GM10266 (cell line): ENCODE measurements at regions not wholly inside any gene's neighbourhood (a gene's known extent, or its start where the extent isn't known, plus 50 kb on each side); places are given as distances from the start of the nearest gene placed in this dataset.

Experiments used
- DNase-seq: peaks from one replicate; pipeline ENCODE4 v3.0.0; 2012; ENCODE audit errors: extremely low spot score
- TF ChIP-seq, protein P1 (sequence below): IDR thresholded peaks from 2 replicates; pipeline ENCODE4 v1.5.1; 2012; ENCODE audit warnings: mild to moderate bottlenecking, low read depth; ENCODE audit not compliant: control insufficient read depth, insufficient read depth; ENCODE audit errors: missing control alignments

DNA sequence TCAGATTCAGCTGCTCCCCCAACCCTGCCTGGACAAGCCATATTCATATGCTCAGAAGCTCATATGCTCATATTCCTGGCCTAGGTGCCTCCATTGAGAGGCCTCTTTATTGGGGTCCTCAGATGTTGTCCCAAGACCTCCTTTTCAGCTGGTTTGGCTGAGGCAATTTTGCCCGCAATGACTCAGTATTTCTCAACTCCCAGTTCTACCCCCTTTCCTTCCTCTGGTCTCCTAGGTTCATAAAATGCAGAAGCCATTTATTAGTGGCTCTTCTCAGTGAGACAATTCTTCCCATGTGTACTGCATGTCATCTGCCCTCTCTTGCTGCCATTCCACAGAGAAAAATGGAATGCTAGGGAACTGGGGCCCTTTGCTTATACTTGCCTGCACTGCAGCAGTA is 110.7 kb downstream of the INHBA start:
- no peak for DNase-seq
- TF ChIP-seq, protein P1, sequence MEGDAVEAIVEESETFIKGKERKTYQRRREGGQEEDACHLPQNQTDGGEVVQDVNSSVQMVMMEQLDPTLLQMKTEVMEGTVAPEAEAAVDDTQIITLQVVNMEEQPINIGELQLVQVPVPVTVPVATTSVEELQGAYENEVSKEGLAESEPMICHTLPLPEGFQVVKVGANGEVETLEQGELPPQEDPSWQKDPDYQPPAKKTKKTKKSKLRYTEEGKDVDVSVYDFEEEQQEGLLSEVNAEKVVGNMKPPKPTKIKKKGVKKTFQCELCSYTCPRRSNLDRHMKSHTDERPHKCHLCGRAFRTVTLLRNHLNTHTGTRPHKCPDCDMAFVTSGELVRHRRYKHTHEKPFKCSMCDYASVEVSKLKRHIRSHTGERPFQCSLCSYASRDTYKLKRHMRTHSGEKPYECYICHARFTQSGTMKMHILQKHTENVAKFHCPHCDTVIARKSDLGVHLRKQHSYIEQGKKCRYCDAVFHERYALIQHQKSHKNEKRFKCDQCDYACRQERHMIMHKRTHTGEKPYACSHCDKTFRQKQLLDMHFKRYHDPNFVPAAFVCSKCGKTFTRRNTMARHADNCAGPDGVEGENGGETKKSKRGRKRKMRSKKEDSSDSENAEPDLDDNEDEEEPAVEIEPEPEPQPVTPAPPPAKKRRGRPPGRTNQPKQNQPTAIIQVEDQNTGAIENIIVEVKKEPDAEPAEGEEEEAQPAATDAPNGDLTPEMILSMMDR: no peak

- TF ChIP-seq, protein P1: no peak
- no peak for DNase-seq
Measured at GRCh38 chr7:41590986-41591385, 111.9 kb downstream of the INHBA start.

GRCh38 chr7:41588341-41588740 is 114.5 kb downstream of the INHBA start:
- DNase-seq: no peak
- TF ChIP-seq, protein P1: no peak

DNA sequence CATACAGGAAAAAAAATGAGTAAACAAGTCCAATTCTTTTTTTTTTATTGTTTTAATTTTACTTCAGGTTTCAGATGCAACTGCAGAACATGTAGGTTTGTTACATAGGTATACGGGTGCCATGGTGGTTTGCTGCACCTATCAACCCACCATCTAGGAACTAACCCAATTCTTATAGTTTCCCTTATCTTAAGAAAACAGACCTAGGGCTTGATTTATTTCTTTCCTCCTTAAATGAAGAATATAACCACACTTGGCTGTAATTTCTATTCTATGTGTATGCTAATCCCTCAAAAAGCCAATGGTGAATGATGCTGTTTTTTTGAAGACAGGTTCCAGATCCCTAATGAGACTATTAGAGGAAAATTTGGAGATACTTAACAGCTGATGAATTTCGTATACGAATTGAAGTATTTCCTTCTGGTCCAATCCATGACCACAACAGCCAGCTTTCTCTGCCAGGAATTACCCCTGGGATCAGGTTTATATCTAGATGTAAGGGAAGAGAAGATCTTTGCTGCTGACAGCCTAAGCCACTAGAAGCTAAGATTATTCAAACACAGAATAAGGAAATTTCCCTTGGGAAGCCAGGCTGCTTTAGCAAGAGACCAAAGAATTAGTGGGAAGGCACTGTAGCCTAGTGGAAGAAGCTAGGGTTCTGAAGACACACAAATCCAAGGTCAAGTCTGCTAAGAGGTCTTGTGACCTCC is 115.8 kb downstream of the INHBA start:
- TF ChIP-seq, protein P1: no peak
- no peak for DNase-seq

GRCh38 chr7:41584746-41585145 is 118.1 kb downstream of the INHBA start:
- TF ChIP-seq, protein P1: no peak
- DNase-seq: no peak

- no peak for DNase-seq
- TF ChIP-seq, protein P1: no peak
Measured at GRCh38 chr7:41582116-41582515, 120.8 kb downstream of the INHBA start.

DNA sequence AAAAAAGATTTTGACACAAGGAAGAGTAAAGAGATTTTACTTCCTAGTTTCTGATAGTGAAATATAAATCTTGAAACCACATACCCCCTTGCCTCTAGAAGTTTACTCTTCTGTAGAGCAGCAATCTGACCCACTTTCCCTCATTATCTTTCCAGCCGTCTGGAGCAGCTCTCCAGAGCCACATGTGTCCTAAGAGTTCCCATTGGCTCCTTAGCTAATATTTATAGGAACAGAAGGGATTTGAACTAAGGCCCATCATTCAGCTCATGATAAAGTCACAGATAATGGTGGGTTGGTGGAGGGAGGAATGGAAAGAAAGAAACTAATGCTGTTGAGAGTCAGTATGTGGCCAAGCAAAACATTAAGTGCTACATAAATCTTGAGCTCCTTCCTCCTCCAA is 121.8 kb downstream of the INHBA start:
- DNase-seq: no peak
- TF ChIP-seq, protein P1: no peak
